K562 (cell line): ENCODE measurements at regions not wholly inside any gene's neighbourhood (a gene's known extent, or its start where the extent isn't known, plus 50 kb on each side); places are given as distances from the start of the nearest gene placed in this dataset.

Experiments used
- ATAC-seq: fragments of 200-7000 bp; cut with Tn5 transposase; 3 replicates; pipeline ENCODE4 v1.9.1; 2020; ENCODE audit warnings: moderate library complexity
- BruUV-seq: library from RNA; stranded (reverse); fragments of 400-500 nt; replicated peaks from 2 replicates; lab custom pipeline; 2021; lab: Mats Ljungman, UMichigan
- CTCF ChIA-PET: fragments of 300-600 bp; formaldehyde crosslinking; extraction: SDS; loops from one replicate; lab custom pipeline; 2021; ENCODE audit warnings: low intra/inter-chr PET ratio; lab: Yijun Ruan, JAX
- POLR2A ChIA-PET: fragments of 300-600, 350-650 bp; sonication (Branson Sonifier 250); formaldehyde crosslinking; extraction: SDS; loops from one replicate; lab custom pipeline; 2021; ENCODE audit warnings: antibody characterized with exemption, inconsistent platforms; lab: Yijun Ruan, JAX
- DNase-seq, 4 experiments: peaks; one replicate each; pipeline versions ENCODE4 v3.0.0 to v3.0.0-alpha.2; 2011 to 2018; ENCODE audit warnings: low spot score in 3 of 4, mixed read lengths in 3 of 4; ENCODE audit errors: extremely low read depth in 1 of 4
- FAIRE-seq: peaks from 2 replicates; lab custom pipeline; 2011; peaks lifted over from hg19 to GRCh38; lab: Jason Lieb, UNC
- H2AFZ ChIP-seq: 2 replicates; pipeline ENCODE4 v1.6.0; 2011; ENCODE audit warnings: low read depth, low read length, control low read depth, inconsistent platforms
- H3K27ac ChIP-seq: fragments of 200-600 bp; 3 replicates; pipeline ENCODE4 v1.8.0; 2011; ENCODE audit warnings: low read depth, mild to moderate bottlenecking, control low read depth, inconsistent platforms, low read length, moderate library complexity, mixed read lengths; ENCODE audit errors: extremely low read depth
- H3K27me3 ChIP-seq, 2 experiments: fragments of 300-600 bp in 1 of 2; 2 replicates in 1 of 2; 3 replicates in 1 of 2; pipeline versions ENCODE4 v1.6.0 to v1.8.0; 2011; ENCODE audit warnings: inconsistent platforms in 2 of 2, low read length in 2 of 2, mild to moderate bottlenecking in 1 of 2, mixed read lengths in 1 of 2, moderate library complexity in 1 of 2; ENCODE audit not compliant: control insufficient read depth in 2 of 2, insufficient read depth in 2 of 2
- H3K36me3 ChIP-seq: fragments of 300-600 bp; 3 replicates; pipeline ENCODE4 v1.8.0; 2011; ENCODE audit warnings: mild to moderate bottlenecking, low read length, inconsistent platforms; ENCODE audit not compliant: control insufficient read depth, insufficient read depth
- H3K4me1 ChIP-seq, 2 experiments: fragments of 200-600 bp in 1 of 2; replicated peaks in 1 of 2; 2 replicates in 1 of 2; 3 replicates in 1 of 2; pipeline versions ENCODE4 v1.5.1 to v1.8.0; 2011; ENCODE audit warnings: inconsistent platforms in 2 of 2, low read length in 2 of 2, mild to moderate bottlenecking in 1 of 2, mixed read lengths in 1 of 2, moderate library complexity in 1 of 2; ENCODE audit not compliant: control insufficient read depth in 2 of 2, insufficient read depth in 2 of 2
- H3K4me2 ChIP-seq: 2 replicates; pipeline ENCODE4 v1.6.1; 2011; ENCODE audit warnings: low read length, control low read depth, inconsistent platforms, mixed read lengths; ENCODE audit not compliant: insufficient read depth
- H3K4me3 ChIP-seq: fragments of 200-600 bp; sonication (generic), shearing (Covaris generic); 2 replicates; pipeline ENCODE4 v1.5.1; 2016; ENCODE audit warnings: control low read depth, inconsistent platforms
- H3K79me2 ChIP-seq: fragments of 200-600 bp; 3 replicates; pipeline ENCODE4 v1.8.0; 2011; ENCODE audit warnings: low read length, inconsistent platforms; ENCODE audit not compliant: control insufficient read depth, insufficient read depth
- H3K9ac ChIP-seq, 2 experiments: 2 replicates each; pipeline versions ENCODE4 v1.6.0 to v1.6.1; 2011; ENCODE audit warnings: low read depth in 2 of 2, low read length in 2 of 2, control low read depth in 1 of 2, inconsistent platforms in 1 of 2, mild to moderate bottlenecking in 1 of 2, mixed read lengths in 1 of 2; ENCODE audit not compliant: insufficient read depth in 1 of 2
- H3K9me1 ChIP-seq: one replicate; pipeline ENCODE4 v1.6.0; 2011; ENCODE audit warnings: inconsistent platforms, mild to moderate bottlenecking, low read length, moderate library complexity; ENCODE audit not compliant: control insufficient read depth, insufficient read depth
- H3K9me3 ChIP-seq: replicated peaks from 2 replicates; pipeline ENCODE4 v1.5.1; 2011; ENCODE audit warnings: low read depth, low read length, inconsistent platforms; ENCODE audit not compliant: control insufficient read depth, insufficient read depth
- H4K20me1 ChIP-seq: replicated peaks from 2 replicates; pipeline ENCODE4 v1.6.1; 2011; ENCODE audit warnings: low read length, inconsistent platforms, mixed read lengths; ENCODE audit not compliant: control insufficient read depth, insufficient read depth
- HNRNPLL ChIP-seq: fragments of 200-400 bp; formaldehyde crosslinking; IDR thresholded peaks from 2 replicates; pipeline ENCODE4 v1.6.1; 2017; ENCODE audit warnings: low read length, low read depth, mild to moderate bottlenecking; ENCODE audit not compliant: poor library complexity, severe bottlenecking
- HOXB6 ChIP-seq: fragments of 250-450 bp; sonication (Bioruptor Pico); IDR thresholded peaks from 2 replicates; pipeline ENCODE4 v1.5.1; 2022; ENCODE audit warnings: mild to moderate bottlenecking, borderline replicate concordance
- ILK ChIP-seq: fragments of 450-650 bp; IDR thresholded peaks from 2 replicates; pipeline ENCODE4 v1.6.1; 2016; ENCODE audit warnings: missing genetic modification characterization, low read depth, mild to moderate bottlenecking, missing compliant biosample characterization, moderate library complexity, borderline replicate concordance
- MTA2 ChIP-seq: fragments of 450-650 bp; IDR thresholded peaks from 2 replicates; pipeline ENCODE4 v1.6.1; 2016; ENCODE audit warnings: low read depth
- PHF8 ChIP-seq: fragments of 200-600 bp; sonication (generic); IDR thresholded peaks from 2 replicates; pipeline ENCODE4 v1.6.1; 2012; ENCODE audit warnings: mixed run types, mild to moderate bottlenecking, inconsistent platforms, low read length, moderate library complexity, borderline replicate concordance
- SIX5 ChIP-seq, 2 experiments: IDR thresholded peaks; 2 replicates each; pipeline ENCODE4 v1.6.1; 2011; ENCODE audit warnings: low read length in 2 of 2, borderline replicate concordance in 1 of 2, low read depth in 1 of 2, mild to moderate bottlenecking in 1 of 2, moderate library complexity in 1 of 2; ENCODE audit not compliant: insufficient read depth in 1 of 2
- ZFP36 ChIP-seq: fragments of 150-350 bp; IDR thresholded peaks from 2 replicates; pipeline ENCODE4 v1.6.1; 2018; ENCODE audit warnings: low read length, low read depth; ENCODE audit not compliant: partially characterized antibody
- ZNF143 ChIP-seq: sonication (generic); formaldehyde crosslinking; IDR thresholded peaks from 2 replicates; pipeline ENCODE4 v1.9.0; 2022; ENCODE audit warnings: mild to moderate bottlenecking, missing genetic modification reagents
- ZNF175 ChIP-seq: fragments of 200-800 bp; sonication (Bioruptor generic); IDR thresholded peaks from 2 replicates; pipeline ENCODE4 v1.6.1; 2016; ENCODE audit warnings: low read depth, mild to moderate bottlenecking, missing genetic modification characterization, missing compliant biosample characterization
- ZNF354B ChIP-seq: fragments of 250-450 bp; sonication (Bioruptor Pico); IDR thresholded peaks from 2 replicates; pipeline ENCODE4 v1.4.0; 2020
- WGBS: fragments of 100-300 bp; shearing (Covaris generic); methylation state at CpG from one replicate; pipeline ENCODE4 v1.1.6; 2016; ENCODE audit warnings: low coverage, mixed read lengths; ENCODE audit not compliant: insufficient coverage; ENCODE audit errors: missing lambda C conversion rate; 5-methylcytosine and 5-hydroxymethylcytosine counted together
- in situ Hi-C: fragments of 300-500 bp; cut with MboI; formaldehyde crosslinking; loops from 4 replicates; pipeline ENCODE4 v1.15.0; 2018; ENCODE audit warnings: inconsistent platforms, mixed read lengths
- intact Hi-C: fragments of 100-400 bp; cut with micrococcal nuclease; formaldehyde crosslinking; loops from 2 replicates; pipeline ENCODE4 v1.14.2; 2022
- TF ChIP-seq, protein P1 (sequence below): sonication (generic); formaldehyde crosslinking; IDR thresholded peaks from 2 replicates; pipeline ENCODE4 v1.8.0; 2023; ENCODE audit warnings: mild to moderate bottlenecking, missing genetic modification reagents

DNA sequence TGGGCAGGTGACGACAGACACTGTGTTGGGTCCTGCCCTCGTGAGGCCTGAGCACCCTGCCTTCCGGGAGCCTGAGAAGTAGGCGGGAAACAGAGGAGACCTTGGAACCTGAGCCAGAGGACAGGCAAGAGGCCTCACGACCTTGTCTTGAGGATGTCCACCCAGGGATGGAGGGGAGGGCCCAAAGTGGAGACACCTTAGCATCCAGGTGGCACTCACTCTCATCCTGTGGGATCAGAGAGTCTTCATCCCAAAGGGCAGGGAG lies 347.2 kb downstream of the NPHP4 start:
- Histone ChIP-seq H3K4me2 (no peak overlapping the region), H3K4me3 (no peak overlapping the region), H4K20me1 (0 out of 2 replicates have a peak, but pooled peaks cover 6% of the 10 kb centered on the region), H3K9me3 (no peaks in the 10 kb centered on the region), H3K4me1 (no peaks in the 10 kb centered on the region; a peak in 1 of 5 replicates), H2AFZ (no peak overlapping the region), H3K27ac (no peak overlapping the region), H3K9ac (no peak overlapping the region), H3K9me1 (no peaks in the 10 kb centered on the region), H3K27me3 (peaks cover 11 to 56% of the 10 kb centered on the region in 2 experiments; a peak in 3 of 5 replicates), H3K79me2 (no peaks in the 10 kb centered on the region), H3K36me3 (no peaks in the 10 kb centered on the region)
- 2% methylated on average over 5 of the region's 5 CpGs for WGBS
- POLR2A ChIA-PET, result interaction anchor here (1.4 kb wide), 1 partner anchor 17 kb away, joined by 3 read pairs; no protein-coding TSS in a partner anchor
- ATAC-seq, result no peak
- intact Hi-C loops (no loop called here), in situ Hi-C loops (no loop called here)
- CTCF ChIA-PET, result no interaction called here
- no peak for TF ChIP-seq HOXB6 (CRISPR knock-in tag)
- no peak for TF ChIP-seq ILK (tag)
- no peak for TF ChIP-seq HNRNPLL
- TF ChIP-seq SIX5 (IDR thresholded peaks at IDR 0.05; ENCODE audit: borderline replicate concordance in 1 of 2, insufficient read depth in 1 of 2, low read depth in 1 of 2, low read length in 2 of 2), result no peak
- no peak for TF ChIP-seq PHF8
- no peak for TF ChIP-seq ZNF143 (CRISPR knock-in tag)
- no peak for TF ChIP-seq ZFP36
- TF ChIP-seq, protein P1, sequence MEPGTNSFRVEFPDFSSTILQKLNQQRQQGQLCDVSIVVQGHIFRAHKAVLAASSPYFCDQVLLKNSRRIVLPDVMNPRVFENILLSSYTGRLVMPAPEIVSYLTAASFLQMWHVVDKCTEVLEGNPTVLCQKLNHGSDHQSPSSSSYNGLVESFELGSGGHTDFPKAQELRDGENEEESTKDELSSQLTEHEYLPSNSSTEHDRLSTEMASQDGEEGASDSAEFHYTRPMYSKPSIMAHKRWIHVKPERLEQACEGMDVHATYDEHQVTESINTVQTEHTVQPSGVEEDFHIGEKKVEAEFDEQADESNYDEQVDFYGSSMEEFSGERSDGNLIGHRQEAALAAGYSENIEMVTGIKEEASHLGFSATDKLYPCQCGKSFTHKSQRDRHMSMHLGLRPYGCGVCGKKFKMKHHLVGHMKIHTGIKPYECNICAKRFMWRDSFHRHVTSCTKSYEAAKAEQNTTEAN (CRISPR knock-in tag), result no peak
- no peak for TF ChIP-seq ZNF175
- no peak for TF ChIP-seq ZNF354B
- TF ChIP-seq MTA2, result no peak
- BruUV-seq, result no TSS peak
- DNase-seq, result no peak
- no peak for FAIRE-seq
